ENCODE measurements at regions not wholly inside any gene's neighbourhood (a gene's known extent, or its start where the extent isn't known, plus 50 kb on each side); places are given as distances from the start of the nearest gene placed in this dataset.

GRCh38 chr14:56724013-56724412 is 86.3 kb downstream of the OTX2 start:
- H3K4me3 Mint-ChIP-seq: no peak overlapping the region
- Histone ChIP-seq H3K27ac (ENCODE audit: insufficient read depth, low read length, poor library complexity, severe bottlenecking) (no peak overlapping the region), H3K9me3 (ENCODE audit: control insufficient read depth in 2 of 2, low read length in 2 of 2) (no peaks in the 10 kb centered on the region)

DNA sequence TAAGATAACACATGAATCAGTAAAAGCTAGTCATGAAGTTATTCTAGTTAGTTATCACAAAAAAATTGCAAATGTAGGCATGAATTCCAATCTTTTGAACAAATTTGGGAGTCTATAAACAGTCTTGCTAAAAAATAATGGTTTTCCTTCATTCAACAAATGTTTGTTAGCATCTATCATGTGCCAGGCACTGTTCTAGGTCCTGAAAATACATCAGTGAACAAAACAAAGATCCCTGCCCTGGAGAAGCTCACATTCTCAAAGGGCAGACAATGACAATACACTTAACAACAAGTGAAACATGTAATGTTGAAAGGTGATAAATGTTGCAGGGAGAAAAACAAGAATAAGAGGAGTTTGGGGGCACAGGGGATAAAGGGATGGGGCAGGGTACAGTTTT is 86.9 kb downstream of the OTX2 start:
- no peaks in the 10 kb centered on the region for H3K36me3 Mint-ChIP-seq
- H3K4me1 Mint-ChIP-seq: no peaks in the 10 kb centered on the region

More at GRCh38 chr14:56724013-56724412, 86.3 kb downstream of the OTX2 start:
- peaks cover 0 to 2% (median 0%) of the 10 kb centered on the region in 7 donors for H3K9me3 Mint-ChIP-seq
- H3K27me3 Mint-ChIP-seq: peaks cover 6% of the 10 kb centered on the region
- Histone ChIP-seq H3K36me3 (ENCODE audit: control insufficient read depth, insufficient read depth, low read length) (no peaks in the 10 kb centered on the region), H3K27me3 (ENCODE audit: control insufficient read depth, insufficient read depth, low read length) (no peaks in the 10 kb centered on the region), H3K4me3 (ENCODE audit: low read depth, low read length) (no peak overlapping the region), H3K4me1 (ENCODE audit: control insufficient read depth, insufficient read depth, low read length, poor library complexity, severe bottlenecking) (no peaks in the 10 kb centered on the region)
- DNase-seq (no peak), ATAC-seq (ENCODE audit: low read depth in 2 of 2) (no peak)
- H3K4me1 Mint-ChIP-seq: no peaks in the 10 kb centered on the region
- peak overlapping the region in 1 of 3 donors; percentile 26 for H3K27ac Mint-ChIP-seq
- no peaks in the 10 kb centered on the region for H3K36me3 Mint-ChIP-seq

DNA sequence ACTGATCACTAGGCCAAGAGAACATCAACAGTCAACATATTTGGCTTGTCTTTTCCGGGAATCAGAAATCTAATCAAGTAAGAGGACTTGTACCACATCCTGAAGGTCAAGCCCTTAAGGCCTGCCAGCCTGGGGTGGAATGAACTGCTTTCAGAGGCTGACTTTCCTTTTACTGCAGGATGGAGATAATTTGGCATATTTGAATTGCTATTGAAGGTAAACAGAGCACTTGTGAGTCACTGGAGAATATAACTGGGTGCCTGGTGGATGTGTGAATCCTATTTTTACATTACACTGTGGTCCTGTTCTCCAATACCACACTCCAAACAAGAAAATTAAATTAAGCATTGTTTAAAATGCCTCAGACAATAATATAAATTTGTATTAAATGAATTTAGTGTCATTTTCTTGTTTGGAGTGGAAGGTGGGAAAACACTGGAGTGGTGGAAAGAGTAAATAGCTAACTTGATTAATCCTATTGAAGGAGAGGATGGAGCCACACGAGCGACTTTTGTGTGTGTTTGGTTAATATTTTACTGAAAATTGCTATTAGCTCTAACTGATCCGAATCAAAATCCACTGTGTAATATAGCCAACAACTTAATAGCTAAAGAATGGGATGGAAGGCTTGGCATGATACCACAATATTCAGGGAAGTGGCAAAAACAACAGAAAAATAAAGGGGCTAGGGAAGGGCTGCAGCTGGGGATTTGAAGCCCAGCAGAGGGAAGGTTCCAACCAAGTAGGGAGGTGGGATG is 89.4 kb downstream of the OTX2 start:
- H3K36me3 Mint-ChIP-seq: no peaks in the 10 kb centered on the region
- peaks cover 0 to 3% (median 0%) of the 10 kb centered on the region in 7 donors for H3K9me3 Mint-ChIP-seq
- no peaks in the 10 kb centered on the region for H3K4me1 Mint-ChIP-seq
- H3K27ac Mint-ChIP-seq: no peak overlapping the region
- H3K4me3 Mint-ChIP-seq: no peak overlapping the region
- no peak for ATAC-seq (ENCODE audit: low read depth in 2 of 2)
- H3K9me3 ChIP-seq (ENCODE audit: control insufficient read depth in 2 of 2, low read length in 2 of 2): no peaks in the 10 kb centered on the region
- H3K27me3 Mint-ChIP-seq: peaks cover 11% of the 10 kb centered on the region
- no peaks in the 10 kb centered on the region for H3K36me3 ChIP-seq (ENCODE audit: control insufficient read depth, insufficient read depth, low read length)
- no peaks in the 10 kb centered on the region for H3K4me1 ChIP-seq (ENCODE audit: control insufficient read depth, insufficient read depth, low read length, poor library complexity, severe bottlenecking)
- H3K27me3 ChIP-seq (ENCODE audit: control insufficient read depth, insufficient read depth, low read length): no peaks in the 10 kb centered on the region
- DNase-seq: no peak
- no peak overlapping the region for H3K27ac ChIP-seq (ENCODE audit: insufficient read depth, low read length, poor library complexity, severe bottlenecking)
- no peak overlapping the region for H3K4me3 ChIP-seq (ENCODE audit: low read depth, low read length)

More for the DNA sequence above, 86.9 kb downstream of the OTX2 start:
- H3K4me3 Mint-ChIP-seq: no peak overlapping the region
- Histone ChIP-seq H3K27ac (ENCODE audit: insufficient read depth, low read length, poor library complexity, severe bottlenecking) (no peak overlapping the region), H3K9me3 (ENCODE audit: control insufficient read depth in 2 of 2, low read length in 2 of 2) (no peaks in the 10 kb centered on the region), H3K27me3 (ENCODE audit: control insufficient read depth, insufficient read depth, low read length) (no peaks in the 10 kb centered on the region), H3K36me3 (ENCODE audit: control insufficient read depth, insufficient read depth, low read length) (no peaks in the 10 kb centered on the region), H3K4me3 (ENCODE audit: low read depth, low read length) (no peak overlapping the region), H3K4me1 (ENCODE audit: control insufficient read depth, insufficient read depth, low read length, poor library complexity, severe bottlenecking) (no peaks in the 10 kb centered on the region)
- ATAC-seq (ENCODE audit: low read depth in 2 of 2) (no peak), DNase-seq (no peak)
- peaks cover 0 to 3% (median 0%) of the 10 kb centered on the region in 7 donors for H3K9me3 Mint-ChIP-seq
- no peak overlapping the region for H3K27ac Mint-ChIP-seq
- H3K27me3 Mint-ChIP-seq: peaks cover 12% of the 10 kb centered on the region

- peaks cover 0 to 5% (median 0%) of the 10 kb centered on the region in 7 donors for H3K9me3 Mint-ChIP-seq
- no peak for DNase-seq
- ATAC-seq (ENCODE audit: low read depth in 2 of 2): no peak
- Histone ChIP-seq H3K4me3 (ENCODE audit: low read depth, low read length) (no peak overlapping the region), H3K36me3 (ENCODE audit: control insufficient read depth, insufficient read depth, low read length) (no peaks in the 10 kb centered on the region), H3K4me1 (ENCODE audit: control insufficient read depth, insufficient read depth, low read length, poor library complexity, severe bottlenecking) (no peaks in the 10 kb centered on the region), H3K9me3 (ENCODE audit: control insufficient read depth in 2 of 2, low read length in 2 of 2) (no peaks in the 10 kb centered on the region), H3K27ac (ENCODE audit: insufficient read depth, low read length, poor library complexity, severe bottlenecking) (no peak overlapping the region), H3K27me3 (ENCODE audit: control insufficient read depth, insufficient read depth, low read length) (no peaks in the 10 kb centered on the region)
- no peaks in the 10 kb centered on the region for H3K36me3 Mint-ChIP-seq
- H3K4me3 Mint-ChIP-seq: no peak overlapping the region
- H3K27ac Mint-ChIP-seq: no peak overlapping the region
- H3K27me3 Mint-ChIP-seq: peaks cover 11% of the 10 kb centered on the region
- H3K4me1 Mint-ChIP-seq: no peaks in the 10 kb centered on the region
Observed at GRCh38 chr14:56718312-56718711, 92.0 kb downstream of the OTX2 start.

DNA sequence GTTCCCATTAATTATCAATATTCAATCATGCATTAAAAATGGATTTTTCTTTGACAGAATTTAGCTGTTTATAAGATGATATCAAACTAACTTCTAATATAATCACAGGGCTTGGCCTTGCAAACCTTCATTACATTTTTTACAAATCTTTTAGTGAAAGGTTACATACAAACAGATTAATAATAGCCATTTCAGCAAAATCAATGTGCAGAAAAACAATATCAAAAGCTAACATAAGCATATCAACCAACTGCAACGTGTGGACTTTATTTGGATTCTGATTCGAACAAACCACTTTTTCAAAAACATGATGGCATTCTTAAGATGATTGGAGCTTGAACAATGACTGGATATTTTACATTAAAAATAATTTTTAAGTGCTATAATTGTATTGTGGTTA is 93.6 kb downstream of the OTX2 start:
- no peak for ATAC-seq (ENCODE audit: low read depth in 2 of 2)
- no peaks in the 10 kb centered on the region for H3K36me3 Mint-ChIP-seq
- Histone ChIP-seq H3K36me3 (ENCODE audit: control insufficient read depth, insufficient read depth, low read length) (no peaks in the 10 kb centered on the region), H3K27ac (ENCODE audit: insufficient read depth, low read length, poor library complexity, severe bottlenecking) (no peak overlapping the region), H3K4me1 (ENCODE audit: control insufficient read depth, insufficient read depth, low read length, poor library complexity, severe bottlenecking) (no peaks in the 10 kb centered on the region), H3K27me3 (ENCODE audit: control insufficient read depth, insufficient read depth, low read length) (no peaks in the 10 kb centered on the region), H3K9me3 (ENCODE audit: control insufficient read depth in 2 of 2, low read length in 2 of 2) (no peaks in the 10 kb centered on the region), H3K4me3 (ENCODE audit: low read depth, low read length) (no peak overlapping the region)
- H3K9me3 Mint-ChIP-seq: peaks cover 0 to 5% (median 0%) of the 10 kb centered on the region in 7 donors
- H3K27me3 Mint-ChIP-seq: peaks cover 11% of the 10 kb centered on the region
- no peaks in the 10 kb centered on the region for H3K4me1 Mint-ChIP-seq
- no peak overlapping the region for H3K4me3 Mint-ChIP-seq
- H3K27ac Mint-ChIP-seq: no peak overlapping the region
- no peak for DNase-seq

- Mint-ChIP-seq H3K36me3 (no peaks in the 10 kb centered on the region), H3K9me3 (peaks cover 0 to 4% (median 0%) of the 10 kb centered on the region in 7 donors), H3K27me3 (peaks cover 11% of the 10 kb centered on the region), H3K4me3 (no peak overlapping the region), H3K4me1 (no peaks in the 10 kb centered on the region), H3K27ac (no peak overlapping the region)
- H3K27me3 ChIP-seq (ENCODE audit: control insufficient read depth, insufficient read depth, low read length): no peaks in the 10 kb centered on the region
- ATAC-seq (ENCODE audit: low read depth in 2 of 2) (no peak), DNase-seq (no peak)
- H3K36me3 ChIP-seq (ENCODE audit: control insufficient read depth, insufficient read depth, low read length): no peaks in the 10 kb centered on the region
- H3K27ac ChIP-seq (ENCODE audit: insufficient read depth, low read length, poor library complexity, severe bottlenecking): no peak overlapping the region
- no peak overlapping the region for H3K4me3 ChIP-seq (ENCODE audit: low read depth, low read length)
- no peaks in the 10 kb centered on the region for H3K9me3 ChIP-seq (ENCODE audit: control insufficient read depth in 2 of 2, low read length in 2 of 2)
- H3K4me1 ChIP-seq (ENCODE audit: control insufficient read depth, insufficient read depth, low read length, poor library complexity, severe bottlenecking): no peaks in the 10 kb centered on the region
Observed at GRCh38 chr14:56715938-56716337, 94.3 kb downstream of the OTX2 start.

- H3K4me3 Mint-ChIP-seq: no peak overlapping the region
Observed at GRCh38 chr14:56709201-56709600, 101.1 kb downstream of the OTX2 start.

GRCh38 chr14:56708704-56709103 is 101.6 kb downstream of the OTX2 start:
- ATAC-seq (ENCODE audit: low read depth in 2 of 2): no peak
- H3K4me3 Mint-ChIP-seq: no peak overlapping the region
- H3K9me3 ChIP-seq (ENCODE audit: control insufficient read depth in 2 of 2, low read length in 2 of 2): no peaks in the 10 kb centered on the region
- H3K36me3 ChIP-seq (ENCODE audit: control insufficient read depth, insufficient read depth, low read length): no peaks in the 10 kb centered on the region
- peaks cover 16% of the 10 kb centered on the region for H3K27me3 Mint-ChIP-seq
- no peaks in the 10 kb centered on the region for H3K27me3 ChIP-seq (ENCODE audit: control insufficient read depth, insufficient read depth, low read length)
- no peak overlapping the region for H3K27ac ChIP-seq (ENCODE audit: insufficient read depth, low read length, poor library complexity, severe bottlenecking)
- H3K4me1 ChIP-seq (ENCODE audit: control insufficient read depth, insufficient read depth, low read length, poor library complexity, severe bottlenecking): no peaks in the 10 kb centered on the region
- no peak overlapping the region for H3K27ac Mint-ChIP-seq
- no peaks in the 10 kb centered on the region for H3K4me1 Mint-ChIP-seq
- no peak for DNase-seq
- H3K9me3 Mint-ChIP-seq: peaks cover 0 to 7% (median 0%) of the 10 kb centered on the region in 7 donors
- no peaks in the 10 kb centered on the region for H3K36me3 Mint-ChIP-seq
- no peak overlapping the region for H3K4me3 ChIP-seq (ENCODE audit: low read depth, low read length)

More at GRCh38 chr14:56709201-56709600, 101.1 kb downstream of the OTX2 start:
- H3K27me3 ChIP-seq (ENCODE audit: control insufficient read depth, insufficient read depth, low read length): no peaks in the 10 kb centered on the region
- Mint-ChIP-seq H3K27me3 (peaks cover 14% of the 10 kb centered on the region), H3K9me3 (peaks cover 0 to 7% (median 0%) of the 10 kb centered on the region in 7 donors), H3K27ac (no peak overlapping the region), H3K4me1 (no peaks in the 10 kb centered on the region), H3K36me3 (no peaks in the 10 kb centered on the region)
- DNase-seq: no peak
- H3K36me3 ChIP-seq (ENCODE audit: control insufficient read depth, insufficient read depth, low read length): no peaks in the 10 kb centered on the region
- no peak overlapping the region for H3K27ac ChIP-seq (ENCODE audit: insufficient read depth, low read length, poor library complexity, severe bottlenecking)
- H3K4me3 ChIP-seq (ENCODE audit: low read depth, low read length): no peak overlapping the region
- ATAC-seq (ENCODE audit: low read depth in 2 of 2): no peak
- H3K4me1 ChIP-seq (ENCODE audit: control insufficient read depth, insufficient read depth, low read length, poor library complexity, severe bottlenecking): no peaks in the 10 kb centered on the region
- no peaks in the 10 kb centered on the region for H3K9me3 ChIP-seq (ENCODE audit: control insufficient read depth in 2 of 2, low read length in 2 of 2)

Measured in CD4-positive, CD25-positive, alpha-beta regulatory T cell (primary cell).